ENCODE measurements at regions not wholly inside any gene's neighbourhood (a gene's known extent, or its start where the extent isn't known, plus 50 kb on each side); places are given as distances from the start of the nearest gene placed in this dataset.

- TF ChIP-seq CTCF (IDR thresholded peaks at IDR 0.05): no peak
- TF ChIP-seq EZH2 (IDR thresholded peaks at IDR 0.05): no peak
These were observed 150.3 kb upstream of the COL5A1 start for GRCh38 chr9:134491196-134491835.
